Liver (tissue), 3 donors: ENCODE measurements at regions not wholly inside any gene's neighbourhood (a gene's known extent, or its start where the extent isn't known, plus 50 kb on each side); places are given as distances from the start of the nearest gene placed in this dataset.

Experiments
- FOXA1 ChIP-seq: IDR thresholded peaks from 2 replicates; pipeline ENCODE4 v1.6.1; 2016; ENCODE audit warnings: antibody characterized with exemption
- GABPA ChIP-seq, 2 donors: IDR thresholded peaks in 1 of 2; conservative IDR thresholded peaks in 1 of 2; 2 replicates each; pipeline ENCODE4 v1.6.1; 2016; ENCODE audit warnings: antibody characterized with exemption in 2 of 2, mild to moderate bottlenecking in 1 of 2, moderate library complexity in 1 of 2
- RAD21 ChIP-seq, 2 donors: IDR thresholded peaks; 2 replicates each; pipeline ENCODE4 v1.6.1; 2016; ENCODE audit warnings: antibody characterized with exemption in 2 of 2, mild to moderate bottlenecking in 2 of 2
- SP1 ChIP-seq: IDR thresholded peaks from 2 replicates; pipeline ENCODE4 v1.6.1; 2018; ENCODE audit warnings: antibody characterized with exemption, mild to moderate bottlenecking
- TAF1 ChIP-seq: conservative IDR thresholded peaks from 2 replicates; pipeline ENCODE4 v1.6.1; 2016; ENCODE audit warnings: antibody characterized with exemption, mild to moderate bottlenecking
- YY1 ChIP-seq: IDR thresholded peaks from 2 replicates; pipeline ENCODE4 v1.6.1; 2016; ENCODE audit warnings: antibody characterized with exemption, mild to moderate bottlenecking
- TF ChIP-seq, protein P1 (sequence below): fragments of 150-350 bp; IDR thresholded peaks from 2 replicates; pipeline ENCODE4 v1.5.1; 2017; ENCODE audit warnings: improper control_type of control experiment, low read depth, low read length; ENCODE audit not compliant: missing input control
- TF ChIP-seq, protein P2 (sequence below): IDR thresholded peaks from 2 replicates; pipeline ENCODE4 v1.6.1; 2016; ENCODE audit warnings: antibody characterized with exemption
- TF ChIP-seq, protein P3 (sequence below): IDR thresholded peaks from 2 replicates; pipeline ENCODE4 v1.6.1; 2016; ENCODE audit warnings: antibody characterized with exemption
- TF ChIP-seq, protein P4 (sequence below): IDR thresholded peaks from 2 replicates; pipeline ENCODE4 v1.6.1; 2016; ENCODE audit warnings: antibody characterized with exemption
- TF ChIP-seq, protein P5 (sequence below): IDR thresholded peaks from 2 replicates; pipeline ENCODE4 v1.6.1; 2016; ENCODE audit warnings: antibody characterized with exemption, mild to moderate bottlenecking
- donor health status: healthy.
- donor health status: healthy.

DNA sequence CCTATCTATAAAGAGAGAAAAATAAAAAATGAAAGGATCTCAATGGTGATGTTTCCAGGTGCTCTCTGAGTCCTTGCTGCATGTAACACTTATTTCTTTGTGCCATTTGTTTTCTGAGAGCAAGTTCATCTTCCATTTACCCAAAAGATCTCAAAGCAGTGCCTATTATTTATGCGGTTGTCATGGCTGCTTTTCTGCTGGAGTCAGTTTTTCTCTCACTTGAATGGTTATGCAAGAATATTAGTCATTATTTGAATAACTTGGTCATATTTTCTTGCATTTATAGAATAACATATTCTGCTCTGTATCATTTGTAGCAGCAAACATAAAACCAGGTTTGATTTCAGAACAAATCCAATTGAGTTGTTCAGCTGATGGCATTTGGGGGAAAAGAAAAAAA, 141.8 kb upstream of the G2E3 start:
- TF ChIP-seq, protein P1, sequence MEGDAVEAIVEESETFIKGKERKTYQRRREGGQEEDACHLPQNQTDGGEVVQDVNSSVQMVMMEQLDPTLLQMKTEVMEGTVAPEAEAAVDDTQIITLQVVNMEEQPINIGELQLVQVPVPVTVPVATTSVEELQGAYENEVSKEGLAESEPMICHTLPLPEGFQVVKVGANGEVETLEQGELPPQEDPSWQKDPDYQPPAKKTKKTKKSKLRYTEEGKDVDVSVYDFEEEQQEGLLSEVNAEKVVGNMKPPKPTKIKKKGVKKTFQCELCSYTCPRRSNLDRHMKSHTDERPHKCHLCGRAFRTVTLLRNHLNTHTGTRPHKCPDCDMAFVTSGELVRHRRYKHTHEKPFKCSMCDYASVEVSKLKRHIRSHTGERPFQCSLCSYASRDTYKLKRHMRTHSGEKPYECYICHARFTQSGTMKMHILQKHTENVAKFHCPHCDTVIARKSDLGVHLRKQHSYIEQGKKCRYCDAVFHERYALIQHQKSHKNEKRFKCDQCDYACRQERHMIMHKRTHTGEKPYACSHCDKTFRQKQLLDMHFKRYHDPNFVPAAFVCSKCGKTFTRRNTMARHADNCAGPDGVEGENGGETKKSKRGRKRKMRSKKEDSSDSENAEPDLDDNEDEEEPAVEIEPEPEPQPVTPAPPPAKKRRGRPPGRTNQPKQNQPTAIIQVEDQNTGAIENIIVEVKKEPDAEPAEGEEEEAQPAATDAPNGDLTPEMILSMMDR, result no peak
- no peak for TF ChIP-seq GABPA (IDR thresholded peaks at IDR 0.05 in 1 of 2, conservative IDR thresholded peaks at IDR 0.05 in 1 of 2)
- TF ChIP-seq, protein P2, sequence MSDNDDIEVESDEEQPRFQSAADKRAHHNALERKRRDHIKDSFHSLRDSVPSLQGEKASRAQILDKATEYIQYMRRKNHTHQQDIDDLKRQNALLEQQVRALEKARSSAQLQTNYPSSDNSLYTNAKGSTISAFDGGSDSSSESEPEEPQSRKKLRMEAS, result no peak
- no peak for TF ChIP-seq TAF1
- no peak for TF ChIP-seq SP1
- TF ChIP-seq FOXA1, result no peak
- TF ChIP-seq, protein P3, sequence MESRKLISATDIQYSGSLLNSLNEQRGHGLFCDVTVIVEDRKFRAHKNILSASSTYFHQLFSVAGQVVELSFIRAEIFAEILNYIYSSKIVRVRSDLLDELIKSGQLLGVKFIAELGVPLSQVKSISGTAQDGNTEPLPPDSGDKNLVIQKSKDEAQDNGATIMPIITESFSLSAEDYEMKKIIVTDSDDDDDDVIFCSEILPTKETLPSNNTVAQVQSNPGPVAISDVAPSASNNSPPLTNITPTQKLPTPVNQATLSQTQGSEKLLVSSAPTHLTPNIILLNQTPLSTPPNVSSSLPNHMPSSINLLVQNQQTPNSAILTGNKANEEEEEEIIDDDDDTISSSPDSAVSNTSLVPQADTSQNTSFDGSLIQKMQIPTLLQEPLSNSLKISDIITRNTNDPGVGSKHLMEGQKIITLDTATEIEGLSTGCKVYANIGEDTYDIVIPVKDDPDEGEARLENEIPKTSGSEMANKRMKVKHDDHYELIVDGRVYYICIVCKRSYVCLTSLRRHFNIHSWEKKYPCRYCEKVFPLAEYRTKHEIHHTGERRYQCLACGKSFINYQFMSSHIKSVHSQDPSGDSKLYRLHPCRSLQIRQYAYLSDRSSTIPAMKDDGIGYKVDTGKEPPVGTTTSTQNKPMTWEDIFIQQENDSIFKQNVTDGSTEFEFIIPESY, result no peak
- no peak for TF ChIP-seq RAD21 (IDR thresholded peaks at IDR 0.05)
- no peak for TF ChIP-seq YY1
- TF ChIP-seq, protein P4, sequence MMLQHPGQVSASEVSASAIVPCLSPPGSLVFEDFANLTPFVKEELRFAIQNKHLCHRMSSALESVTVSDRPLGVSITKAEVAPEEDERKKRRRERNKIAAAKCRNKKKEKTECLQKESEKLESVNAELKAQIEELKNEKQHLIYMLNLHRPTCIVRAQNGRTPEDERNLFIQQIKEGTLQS, result no peak
- TF ChIP-seq, protein P5, sequence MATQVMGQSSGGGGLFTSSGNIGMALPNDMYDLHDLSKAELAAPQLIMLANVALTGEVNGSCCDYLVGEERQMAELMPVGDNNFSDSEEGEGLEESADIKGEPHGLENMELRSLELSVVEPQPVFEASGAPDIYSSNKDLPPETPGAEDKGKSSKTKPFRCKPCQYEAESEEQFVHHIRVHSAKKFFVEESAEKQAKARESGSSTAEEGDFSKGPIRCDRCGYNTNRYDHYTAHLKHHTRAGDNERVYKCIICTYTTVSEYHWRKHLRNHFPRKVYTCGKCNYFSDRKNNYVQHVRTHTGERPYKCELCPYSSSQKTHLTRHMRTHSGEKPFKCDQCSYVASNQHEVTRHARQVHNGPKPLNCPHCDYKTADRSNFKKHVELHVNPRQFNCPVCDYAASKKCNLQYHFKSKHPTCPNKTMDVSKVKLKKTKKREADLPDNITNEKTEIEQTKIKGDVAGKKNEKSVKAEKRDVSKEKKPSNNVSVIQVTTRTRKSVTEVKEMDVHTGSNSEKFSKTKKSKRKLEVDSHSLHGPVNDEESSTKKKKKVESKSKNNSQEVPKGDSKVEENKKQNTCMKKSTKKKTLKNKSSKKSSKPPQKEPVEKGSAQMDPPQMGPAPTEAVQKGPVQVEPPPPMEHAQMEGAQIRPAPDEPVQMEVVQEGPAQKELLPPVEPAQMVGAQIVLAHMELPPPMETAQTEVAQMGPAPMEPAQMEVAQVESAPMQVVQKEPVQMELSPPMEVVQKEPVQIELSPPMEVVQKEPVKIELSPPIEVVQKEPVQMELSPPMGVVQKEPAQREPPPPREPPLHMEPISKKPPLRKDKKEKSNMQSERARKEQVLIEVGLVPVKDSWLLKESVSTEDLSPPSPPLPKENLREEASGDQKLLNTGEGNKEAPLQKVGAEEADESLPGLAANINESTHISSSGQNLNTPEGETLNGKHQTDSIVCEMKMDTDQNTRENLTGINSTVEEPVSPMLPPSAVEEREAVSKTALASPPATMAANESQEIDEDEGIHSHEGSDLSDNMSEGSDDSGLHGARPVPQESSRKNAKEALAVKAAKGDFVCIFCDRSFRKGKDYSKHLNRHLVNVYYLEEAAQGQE, result no peak
